Thyroid gland (tissue), 4 donors: ENCODE measurements at regions not wholly inside any gene's neighbourhood (a gene's known extent, or its start where the extent isn't known, plus 50 kb on each side); places are given as distances from the start of the nearest gene placed in this dataset.
"Not testable (repeated sequence)": the region's sequence is repeated elsewhere in the genome, so short reads cannot be mapped to it uniquely, and the experiment has no call there.

Experiments used
- DNase-seq, 2 donors: peaks; one replicate each; pipeline ENCODE4 v3.0.0-alpha.2; 2019
- H3K27ac ChIP-seq, 3 donors: fragments of 200-600 bp; sonication (generic); 1 replicate in 2 of 3; 2 replicates in 1 of 3; pipeline ENCODE4 v1.5.1; 2016 to 2019; ENCODE audit warnings: mild to moderate bottlenecking in 1 of 3, moderate library complexity in 1 of 3
- H3K27me3 ChIP-seq: fragments of 200-600 bp; sonication (generic); one replicate; pipeline ENCODE4 v1.5.1; 2019
- H3K36me3 ChIP-seq, 2 donors: fragments of 200-600 bp; sonication (generic); one replicate each; pipeline ENCODE4 v1.5.1; 2016 to 2019
- H3K4me1 ChIP-seq, 2 donors: fragments of 200-600 bp; sonication (generic); one replicate each; pipeline ENCODE4 v1.5.1; 2017 to 2019
- H3K4me3 ChIP-seq, 3 donors: fragments of 200-600 bp; sonication (generic); replicated peaks in 1 of 3; 1 replicate in 2 of 3; 2 replicates in 1 of 3; pipeline ENCODE4 v1.5.1; 2016; ENCODE audit warnings: mild to moderate bottlenecking in 1 of 3
- H3K9me3 ChIP-seq: fragments of 200-600 bp; sonication (generic); one replicate; pipeline ENCODE4 v1.5.1; 2017
- CTCF ChIP-seq, 6 experiments: fragments of 200-600 bp in 3 of 6; fragments of 450-650 bp in 3 of 6; sonication (generic) in 3 of 6; IDR thresholded peaks; one replicate each; pipeline ENCODE4 v1.5.1; 2016 to 2019; ENCODE audit warnings: antibody characterized with exemption in 6 of 6, mild to moderate bottlenecking in 2 of 6, inconsistent platforms in 1 of 6, moderate library complexity in 1 of 6
- POLR2A ChIP-seq, 2 donors: fragments of 450-650 bp; IDR thresholded peaks; one replicate each; pipeline ENCODE4 v1.6.1; 2017; ENCODE audit warnings: antibody characterized with exemption in 2 of 2, mild to moderate bottlenecking in 2 of 2, moderate library complexity in 1 of 2
- WGBS, 2 donors: methylation state at CpG; one replicate each; pipeline ENCODE4 v1.1.5; 2017; 5-methylcytosine and 5-hydroxymethylcytosine counted together
- intact Hi-C: fragments of 100-400 bp; cut with DNase I; formaldehyde crosslinking; loops from one replicate; pipeline ENCODE4 v1.15.1; 2023

GRCh38 chr12:88812610-88813009, 232.3 kb upstream of the KITLG start:
- H3K27me3 ChIP-seq, result no peaks in the 10 kb centered on the region
- H3K9me3 ChIP-seq, result no peaks in the 10 kb centered on the region
- H3K27ac ChIP-seq, result no peak overlapping the region
- H3K4me1 ChIP-seq, result no peaks in the 10 kb centered on the region
- intact Hi-C loops, result no loop called here
- no peak for DNase-seq
- H3K4me3 ChIP-seq, result no peak overlapping the region
- TF ChIP-seq POLR2A (IDR thresholded peaks at IDR 0.05) (no peak), CTCF (IDR thresholded peaks at IDR 0.05) (no peak)
- 89 to 98% methylated on average over 1 of the region's 1 CpG for WGBS, 2 donors
- H3K36me3 ChIP-seq, result no peaks in the 10 kb centered on the region

GRCh38 chr12:88810806-88811205, 230.5 kb upstream of the KITLG start:
- intact Hi-C loops, result no loop called here
- WGBS, 2 donors, result 94 to 97% methylated on average over 1 of the region's 1 CpG
- Histone ChIP-seq H3K4me3 (no peak overlapping the region), H3K27me3 (no peaks in the 10 kb centered on the region), H3K27ac (no peak overlapping the region), H3K36me3 (no peaks in the 10 kb centered on the region), H3K4me1 (no peaks in the 10 kb centered on the region), H3K9me3 (no peaks in the 10 kb centered on the region)
- TF ChIP-seq POLR2A (IDR thresholded peaks at IDR 0.05) (no peak), CTCF (IDR thresholded peaks at IDR 0.05) (no peak)
- no peak for DNase-seq

- DNase-seq, H3K36me3 ChIP-seq, H3K27me3 ChIP-seq, intact Hi-C loops, H3K4me3 ChIP-seq, H3K9me3 ChIP-seq, H3K4me1 ChIP-seq, H3K27ac ChIP-seq: not testable (repeated sequence)
- 67 to 77% methylated on average over 1 of the region's 1 CpG for WGBS, 2 donors
Observed at GRCh38 chr12:88809841-88810240, 229.6 kb upstream of the KITLG start.

- Histone ChIP-seq H3K36me3 (no peaks in the 10 kb centered on the region), H3K4me3 (no peak overlapping the region), H3K27ac (no peak overlapping the region), H3K27me3 (no peaks in the 10 kb centered on the region), H3K9me3 (no peaks in the 10 kb centered on the region), H3K4me1 (no peaks in the 10 kb centered on the region)
- no peak for DNase-seq
- 44 to 59% methylated on average over 1 of the region's 1 CpG for WGBS, 2 donors
- intact Hi-C loops, result no loop called here
- TF ChIP-seq CTCF (IDR thresholded peaks at IDR 0.05) (no peak), POLR2A (IDR thresholded peaks at IDR 0.05) (no peak)
Observed at GRCh38 chr12:88805692-88806091, 225.4 kb upstream of the KITLG start.

- DNase-seq, result no peak
- no peaks in the 10 kb centered on the region for H3K9me3 ChIP-seq
- H3K4me1 ChIP-seq, result no peaks in the 10 kb centered on the region
- H3K27me3 ChIP-seq, result no peaks in the 10 kb centered on the region
- H3K36me3 ChIP-seq, result no peaks in the 10 kb centered on the region
- TF ChIP-seq POLR2A (IDR thresholded peaks at IDR 0.05), result no peak
- TF ChIP-seq CTCF (IDR thresholded peaks at IDR 0.05), result no peak
- no peak overlapping the region for H3K27ac ChIP-seq
- WGBS, 2 donors, result 86 to 92% methylated on average over 2 of the region's 2 CpGs
- H3K4me3 ChIP-seq, result no peak overlapping the region
- intact Hi-C loops, result no loop called here
Observed at GRCh38 chr12:88805286-88805685, 225.0 kb upstream of the KITLG start.

- Histone ChIP-seq H3K36me3 (no peaks in the 10 kb centered on the region), H3K27me3 (no peaks in the 10 kb centered on the region), H3K27ac (no peak overlapping the region), H3K4me1 (no peaks in the 10 kb centered on the region), H3K4me3 (no peak overlapping the region), H3K9me3 (no peaks in the 10 kb centered on the region)
- TF ChIP-seq POLR2A (IDR thresholded peaks at IDR 0.05) (no peak), CTCF (IDR thresholded peaks at IDR 0.05) (no peak)
- intact Hi-C loops, result no loop called here
- DNase-seq, result no peak
- WGBS, 2 donors, result 44 to 47% methylated on average over 3 of the region's 3 CpGs
Observed at GRCh38 chr12:88802096-88802706, 221.9 kb upstream of the KITLG start.
